CD4-positive, alpha-beta T cell treated with Interleukin-15 for 4 hours (primary cell): ENCODE measurements at regions not wholly inside any gene's neighbourhood (a gene's known extent, or its start where the extent isn't known, plus 50 kb on each side); places are given as distances from the start of the nearest gene placed in this dataset.
"Not testable (repeated sequence)": the region's sequence is repeated elsewhere in the genome, so short reads cannot be mapped to it uniquely, and the experiment has no call there.

Experiments used
- DNase-seq: peaks from one replicate; pipeline ENCODE4 v3.0.0-alpha.2; 2020; ENCODE audit warnings: low spot score

GRCh38 chr3:194249323-194250097 is 101.6 kb downstream of the CPN2 start:
- DNase-seq = no peak

DNA sequence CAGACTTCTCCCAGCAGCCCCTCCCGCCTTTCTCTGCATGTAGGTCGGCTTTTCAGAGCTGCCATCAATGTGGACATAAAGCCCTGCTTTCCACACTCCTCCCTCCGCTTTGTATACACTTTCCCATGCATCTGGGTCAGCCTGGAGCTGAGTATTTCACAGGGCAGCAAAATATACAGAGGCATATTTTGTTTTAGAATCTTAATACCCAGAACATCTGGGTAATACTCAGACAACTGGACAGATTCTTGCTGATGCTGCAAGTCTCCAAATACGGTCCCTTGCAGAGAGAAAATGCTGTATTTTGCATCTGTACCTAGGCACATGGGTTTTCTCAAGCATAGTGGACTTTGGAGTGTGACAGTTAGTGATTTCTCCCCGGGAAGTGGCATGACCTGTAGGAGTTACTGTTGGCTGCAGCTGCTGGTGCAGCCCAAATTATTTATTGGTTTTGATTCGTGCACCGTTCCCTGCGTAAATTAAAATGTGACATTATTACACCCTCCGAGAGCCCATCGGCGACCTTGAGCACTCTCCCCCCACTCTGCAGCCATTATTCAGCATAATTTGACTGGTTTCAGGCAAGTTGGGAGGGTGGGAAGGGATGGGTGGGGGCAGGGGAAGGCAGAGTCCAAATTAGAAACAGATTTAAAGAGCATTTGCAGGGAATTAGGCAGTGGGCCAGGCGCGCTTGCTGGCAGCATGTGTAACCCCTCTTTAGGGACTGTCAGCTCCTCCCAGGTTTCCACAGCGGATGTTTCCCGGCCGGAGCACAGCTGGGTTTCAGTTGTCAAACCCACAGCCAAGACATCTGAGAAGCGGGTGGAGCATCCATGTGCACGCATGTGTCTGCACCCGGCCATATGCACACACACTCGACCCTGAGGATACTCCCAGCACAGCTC is 100.8 kb downstream of the CPN2 start:
- DNase-seq = no peak

DNA sequence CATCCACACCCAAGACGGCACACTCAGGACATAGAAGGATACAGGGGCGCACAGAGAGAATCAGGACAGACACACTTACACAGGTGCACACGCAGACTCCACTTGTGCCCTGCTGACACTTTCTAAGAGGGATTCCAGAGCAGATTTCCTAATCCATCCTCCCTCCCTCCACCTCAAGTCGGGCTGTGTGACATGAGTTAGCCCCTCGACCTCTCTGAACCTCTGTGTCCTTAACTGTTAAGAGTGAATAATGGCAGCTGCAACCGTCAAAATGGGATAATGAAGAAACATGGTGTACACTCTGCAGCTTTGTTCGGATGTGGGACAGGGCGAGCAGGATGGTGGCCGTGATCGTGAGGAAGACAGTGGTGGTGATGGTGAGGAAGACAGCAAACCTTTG is 100.1 kb downstream of the CPN2 start:
- no peak for DNase-seq

DNA sequence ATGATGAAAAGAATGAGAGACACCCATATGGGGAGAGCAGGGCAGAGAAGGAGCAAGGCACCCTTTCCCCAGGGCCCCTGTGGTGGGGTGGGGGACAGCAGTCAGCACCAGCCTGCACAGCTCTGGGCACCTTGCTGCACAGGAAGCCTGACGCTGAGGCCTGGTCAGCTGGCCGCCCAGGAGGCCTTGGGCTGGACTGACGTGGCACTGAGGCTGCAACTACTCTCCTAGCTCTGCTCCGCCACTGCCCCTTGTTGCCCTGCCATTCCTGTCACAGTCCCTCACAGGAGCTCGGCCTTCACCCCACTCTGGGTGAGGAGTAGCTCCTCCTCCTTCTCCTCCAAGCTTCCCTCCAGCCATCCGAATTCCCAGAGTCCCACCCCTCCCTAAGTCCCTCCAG is 99.7 kb downstream of the CPN2 start:
- no peak for DNase-seq

- DNase-seq = no peak
These were observed 99.1 kb downstream of the CPN2 start for GRCh38 chr3:194251891-194252560.

- no peak for DNase-seq
These were observed 97.9 kb downstream of the CPN2 start for GRCh38 chr3:194253270-194253669.

DNA sequence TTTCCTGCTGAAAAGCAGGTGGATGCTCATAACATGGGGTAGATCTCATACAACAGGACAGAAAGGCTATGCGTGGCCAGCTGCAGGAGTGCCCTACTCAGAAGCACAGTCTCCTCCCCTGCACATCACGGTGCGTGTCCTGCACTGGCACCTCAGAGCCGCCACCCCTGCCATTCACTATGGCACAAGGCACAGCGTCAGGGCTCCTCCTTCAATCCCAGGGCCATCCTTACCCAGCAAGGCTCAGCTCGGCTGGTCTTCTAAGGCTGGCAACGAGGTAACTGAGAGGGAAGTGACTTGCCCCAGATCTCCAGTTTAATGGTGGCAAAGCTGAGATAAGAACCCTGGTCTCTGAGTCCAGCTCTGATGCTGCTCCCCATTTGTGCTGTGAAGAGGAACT is 97.1 kb downstream of the CPN2 start:
- no peak for DNase-seq

GRCh38 chr3:194255252-194256039 is 95.7 kb downstream of the CPN2 start:
- peak; percentile 18 for DNase-seq

- DNase-seq = no peak
These were observed 94.8 kb downstream of the CPN2 start for GRCh38 chr3:194256040-194256945.

GRCh38 chr3:194257151-194257621 is 93.9 kb downstream of the CPN2 start:
- DNase-seq = no peak

DNA sequence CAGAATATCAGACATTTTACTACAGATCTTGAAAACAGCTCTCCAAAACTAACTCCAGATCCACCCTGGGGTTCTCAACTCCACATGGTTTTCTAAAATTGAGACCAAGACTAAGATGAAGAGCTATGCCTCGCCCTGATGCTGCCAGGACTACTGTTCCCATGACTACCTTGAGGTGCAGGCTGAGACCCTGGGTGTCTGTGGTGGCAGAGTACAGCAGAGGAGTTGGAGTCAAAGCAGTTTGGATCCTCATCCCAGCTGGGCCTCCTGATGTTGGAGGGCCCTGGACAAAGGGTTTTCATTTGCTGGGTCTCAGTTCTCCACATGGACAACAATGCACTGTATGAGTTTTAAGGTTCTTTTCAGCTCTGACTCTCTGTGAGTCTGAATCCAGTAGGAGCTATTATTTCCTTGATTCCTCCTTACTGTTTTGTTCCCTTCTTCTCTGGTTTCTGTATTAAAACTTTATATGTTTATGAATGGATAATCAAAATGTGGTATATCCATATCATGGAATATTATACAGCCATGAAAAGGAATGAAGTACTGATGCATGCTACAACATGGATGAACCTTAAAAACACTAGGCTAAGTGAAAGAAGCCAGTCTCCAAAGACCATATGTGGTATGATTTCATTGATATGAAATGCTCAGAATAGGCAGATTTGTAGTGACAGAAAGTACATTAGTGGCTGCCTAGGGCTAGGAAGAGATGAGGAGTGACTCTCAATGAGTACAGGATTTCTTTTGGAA is 93.0 kb downstream of the CPN2 start:
- no peak for DNase-seq

DNA sequence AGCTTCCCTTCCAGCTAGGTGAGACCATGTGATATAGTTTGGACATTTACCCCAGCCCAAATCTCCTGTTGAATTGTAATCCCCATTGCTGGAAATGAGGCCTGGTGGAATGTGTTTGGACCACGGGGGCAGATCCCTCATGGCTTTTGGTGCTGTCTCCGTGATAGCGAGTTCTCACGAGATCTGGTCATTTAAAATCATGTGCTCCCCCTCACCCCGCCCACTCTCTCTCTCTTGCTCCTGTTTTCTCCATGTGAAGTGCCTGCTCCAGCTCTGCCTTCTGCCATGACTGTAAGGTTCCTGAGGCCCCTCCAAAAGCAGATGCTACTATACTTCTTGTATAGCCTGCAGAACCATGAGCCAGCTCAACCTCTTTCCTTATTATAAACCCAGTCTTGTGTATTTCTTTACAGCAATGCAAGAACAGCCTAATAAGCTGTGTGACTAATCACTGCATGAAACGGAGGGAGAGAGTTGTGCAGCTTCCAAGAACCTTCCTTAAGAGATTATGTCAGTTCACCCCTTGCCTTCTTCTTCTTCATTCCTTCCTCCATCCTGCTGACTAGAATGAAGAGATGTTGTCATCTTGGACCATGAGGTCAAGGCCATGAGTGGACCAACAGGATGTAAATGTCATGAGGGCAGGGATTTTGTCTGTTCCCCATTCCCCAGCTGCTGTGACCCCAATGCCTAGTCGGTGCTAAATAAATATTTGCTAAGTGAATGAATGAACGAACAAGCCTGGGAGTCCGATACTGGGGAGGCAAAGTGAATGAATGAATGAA is 91.0 kb downstream of the CPN2 start:
- no peak for DNase-seq

DNA sequence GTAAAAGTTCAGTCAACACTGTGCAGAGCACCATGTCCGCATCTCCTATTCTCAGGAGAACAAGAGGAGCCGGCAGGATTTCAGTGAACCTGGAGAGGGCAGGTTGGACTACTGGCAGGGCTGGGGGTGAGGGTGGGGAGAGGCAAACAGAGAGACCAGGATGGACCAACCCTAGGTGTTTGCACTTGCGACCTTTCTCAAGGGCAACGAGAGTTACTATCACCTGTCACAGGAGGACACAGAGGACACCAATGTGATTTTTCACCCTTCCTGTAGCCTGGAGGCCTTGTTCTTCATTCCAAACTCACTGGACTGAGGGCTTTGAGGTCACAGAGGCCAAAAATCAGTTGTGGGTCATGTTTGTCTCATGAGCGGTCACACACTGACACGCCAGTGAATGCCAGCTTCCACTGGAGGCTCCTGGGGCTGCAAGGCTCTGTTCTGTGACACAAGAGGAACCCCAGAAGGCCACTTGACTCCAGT is 89.5 kb downstream of the CPN2 start:
- no peak for DNase-seq

GRCh38 chr3:194262176-194262924 is 88.8 kb downstream of the CPN2 start:
- DNase-seq = no peak

DNA sequence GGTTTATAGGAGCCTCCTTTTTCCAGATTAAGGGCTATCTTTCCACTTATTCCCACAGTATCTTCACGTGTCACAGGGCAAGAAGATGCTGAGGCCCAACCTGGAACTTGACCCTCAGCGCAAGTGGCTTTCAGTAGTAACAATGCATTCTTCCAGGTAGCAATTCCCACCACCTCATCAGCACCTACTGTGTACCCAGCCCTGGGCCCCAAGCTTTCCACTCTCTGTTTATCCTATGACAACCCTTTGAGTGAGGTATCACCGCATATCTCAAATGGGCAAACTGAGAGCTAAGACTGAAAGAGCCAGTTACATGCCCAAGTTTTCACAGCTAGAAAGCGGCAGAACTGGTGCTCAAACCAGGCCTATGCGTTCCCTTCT is 88.2 kb downstream of the CPN2 start:
- DNase-seq = no peak

DNA sequence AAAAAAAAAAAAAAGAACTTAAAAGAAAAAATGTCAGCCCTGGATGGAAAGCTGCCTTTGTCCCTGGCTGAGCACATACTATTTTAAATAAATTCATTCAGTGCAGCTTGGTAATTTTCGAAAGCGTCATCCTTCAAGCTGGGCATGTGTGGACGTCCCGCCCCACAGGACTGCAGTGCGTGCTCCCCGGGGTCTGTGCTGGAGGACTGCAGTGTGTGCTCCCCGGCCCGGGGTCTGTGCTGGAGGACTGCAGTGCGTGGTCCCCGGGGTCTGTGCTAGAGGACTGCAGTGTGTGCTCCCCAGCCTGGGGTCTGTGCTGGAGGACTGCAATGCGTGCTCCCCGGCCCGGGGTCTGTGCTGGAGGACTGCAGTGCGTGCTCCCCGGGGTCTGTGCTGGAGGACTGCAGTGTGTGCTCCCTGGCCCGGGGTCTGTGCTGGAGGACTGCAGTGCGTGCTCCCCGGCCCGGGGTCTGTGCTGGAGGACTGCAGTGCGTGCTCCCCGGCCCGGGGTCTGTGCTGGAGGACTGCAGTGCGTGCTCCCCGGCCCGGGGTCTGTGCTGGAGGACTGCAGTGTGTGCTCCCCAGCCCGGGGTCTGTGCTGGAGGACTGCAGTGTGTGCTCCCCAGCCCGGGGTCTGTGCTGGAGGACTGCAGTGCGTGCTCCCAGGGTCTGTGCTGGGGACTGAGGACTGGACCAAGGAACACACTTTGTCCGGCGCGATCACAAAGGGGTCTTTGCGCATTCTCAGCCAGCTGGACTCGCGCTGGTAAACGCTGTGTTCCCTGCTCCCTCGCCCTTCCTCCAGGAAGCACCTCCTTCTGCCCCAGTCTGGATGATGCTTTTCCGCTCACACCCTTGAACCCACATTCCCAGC is 86.3 kb downstream of the CPN2 start:
- not testable (repeated sequence) for DNase-seq

- no peak for DNase-seq
These were observed 85.6 kb downstream of the CPN2 start for GRCh38 chr3:194265505-194265892.
